HG02571 (cell line): ENCODE measurements at regions not wholly inside any gene's neighbourhood (a gene's known extent, or its start where the extent isn't known, plus 50 kb on each side); places are given as distances from the start of the nearest gene placed in this dataset.
"Not testable (repeated sequence)": the region's sequence is repeated elsewhere in the genome, so short reads cannot be mapped to it uniquely, and the experiment has no call there.

Experiments used
- ATAC-seq: cut with Tn5 transposase; IDR thresholded peaks from one replicate; pipeline ENCODE4 v1.9.1; 2021; ENCODE audit warnings: mild to moderate bottlenecking, moderate library complexity; ENCODE audit not compliant: unreplicated experiment

- ATAC-seq: no peak
Measured at GRCh38 chr6:65997539-65997938, 290.5 kb upstream of the EYS start.

- no peak for ATAC-seq
Measured at GRCh38 chr6:65996096-65996495, 289.1 kb upstream of the EYS start.

- no peak for ATAC-seq
Measured at GRCh38 chr6:65989676-65990075, 282.6 kb upstream of the EYS start.

GRCh38 chr6:65988006-65988405, 281.0 kb upstream of the EYS start:
- no peak for ATAC-seq

GRCh38 chr6:65984089-65984488, 277.1 kb upstream of the EYS start:
- ATAC-seq: no peak

- ATAC-seq: no peak
Measured at GRCh38 chr6:65979120-65979519, 272.1 kb upstream of the EYS start.

GRCh38 chr6:65971252-65971651, 264.2 kb upstream of the EYS start:
- ATAC-seq: not testable (repeated sequence)

- no peak for ATAC-seq
Measured at GRCh38 chr6:65964261-65964660, 257.2 kb upstream of the EYS start.

- no peak for ATAC-seq
Measured at GRCh38 chr6:65955034-65955433, 248.0 kb upstream of the EYS start.

- no peak for ATAC-seq
Measured at GRCh38 chr6:65948062-65948461, 241.0 kb upstream of the EYS start.

- no peak for ATAC-seq
Measured at GRCh38 chr6:65943548-65943947, 236.5 kb upstream of the EYS start.

- no peak for ATAC-seq
Measured at GRCh38 chr6:65943051-65943450, 236.0 kb upstream of the EYS start.

- ATAC-seq: no peak
Measured at GRCh38 chr6:65938000-65938399, 231.0 kb upstream of the EYS start.

- ATAC-seq: no peak
Measured at GRCh38 chr6:65935412-65935811, 228.4 kb upstream of the EYS start.

- ATAC-seq: no peak
Measured at GRCh38 chr6:65933390-65933789, 226.4 kb upstream of the EYS start.

- ATAC-seq: no peak
Measured at GRCh38 chr6:65927141-65927540, 220.1 kb upstream of the EYS start.

- ATAC-seq: no peak
Measured at GRCh38 chr6:65924411-65924810, 217.4 kb upstream of the EYS start.

GRCh38 chr6:65922049-65922448, 215.0 kb upstream of the EYS start:
- ATAC-seq: no peak

- ATAC-seq: no peak
Measured at GRCh38 chr6:65908065-65908464, 201.0 kb upstream of the EYS start.

GRCh38 chr6:65903992-65904391, 197.0 kb upstream of the EYS start:
- ATAC-seq: no peak

GRCh38 chr6:65900928-65901327, 193.9 kb upstream of the EYS start:
- no peak for ATAC-seq

- ATAC-seq: no peak
Measured at GRCh38 chr6:65896140-65896539, 189.1 kb upstream of the EYS start.

GRCh38 chr6:65876668-65877067, 169.6 kb upstream of the EYS start:
- ATAC-seq: no peak

- no peak for ATAC-seq
Measured at GRCh38 chr6:65852369-65852852, 145.4 kb upstream of the EYS start.
